H1 (cell line): ENCODE measurements at regions not wholly inside any gene's neighbourhood (a gene's known extent, or its start where the extent isn't known, plus 50 kb on each side); places are given as distances from the start of the nearest gene placed in this dataset.
A peak's percentile ranks its signal among the peaks of the same experiment; 100 is the strongest.

Source experiments
- CTCF ChIA-PET: fragments of 300-600 bp; sonication (Branson Sonifier 250); formaldehyde crosslinking; loops from one replicate; lab custom pipeline; 2021; ENCODE audit not compliant: partially characterized antibody; lab: Charles Lee
- POLR2A ChIA-PET: fragments of 300-600 bp; sonication (Branson Sonifier 250); formaldehyde crosslinking; loops from one replicate; lab custom pipeline; 2021; ENCODE audit warnings: inconsistent platforms; ENCODE audit not compliant: partially characterized antibody; lab: Charles Lee
- DNase-seq, 2 experiments: peaks; one replicate each; pipeline versions ENCODE4 v3.0.0 to v3.0.0-alpha.2; 2010 to 2022; ENCODE audit warnings: low spot score in 2 of 2, low read depth in 1 of 2, mixed read lengths in 1 of 2
- FAIRE-seq: peaks from 2 replicates; lab custom pipeline; 2011; peaks lifted over from hg19 to GRCh38; lab: Jason Lieb, UNC
- H2AFZ ChIP-seq: 2 replicates; pipeline ENCODE4 v1.8.1; 2012; ENCODE audit warnings: low read length, inconsistent platforms
- H2AK5ac ChIP-seq: 2 replicates; pipeline ENCODE4 v1.6.1; 2013; ENCODE audit warnings: low read depth, low read length
- H2BK120ac ChIP-seq: replicated peaks from 2 replicates; pipeline ENCODE3; 2013; ENCODE audit warnings: low read depth, low read length, inconsistent platforms
- H2BK12ac ChIP-seq: 2 replicates; pipeline ENCODE4 v1.6.1; 2013; ENCODE audit warnings: low read depth, low read length
- H2BK15ac ChIP-seq: 2 replicates; pipeline ENCODE4 v1.6.1; 2013; ENCODE audit warnings: low read length
- H2BK20ac ChIP-seq: 2 replicates; pipeline ENCODE4 v1.6.1; 2013; ENCODE audit warnings: low read length
- H2BK5ac ChIP-seq: 2 replicates; pipeline ENCODE4 v1.6.1; 2013; ENCODE audit warnings: low read depth, low read length
- H3K14ac ChIP-seq: 2 replicates; pipeline ENCODE4 v1.6.1; 2013; ENCODE audit warnings: inconsistent platforms; ENCODE audit not compliant: insufficient read length
- H3K18ac ChIP-seq: 2 replicates; pipeline ENCODE4 v1.6.1; 2013; ENCODE audit warnings: low read length; ENCODE audit errors: extremely low read depth
- H3K23ac ChIP-seq: 2 replicates; pipeline ENCODE4 v1.6.1; 2013; ENCODE audit warnings: inconsistent platforms; ENCODE audit not compliant: insufficient read length
- H3K23me2 ChIP-seq: 2 replicates; pipeline ENCODE4 v1.6.1; 2013; ENCODE audit warnings: low read depth, low read length
- H3K27ac ChIP-seq: 2 replicates; pipeline ENCODE4 v1.6.1; 2011; ENCODE audit warnings: low read depth, low read length, inconsistent platforms
- H3K27me3 ChIP-seq, 4 experiments: replicated peaks in 1 of 4; 1 replicate in 1 of 4; 2 replicates in 3 of 4; pipeline versions ENCODE4 v1.6.1 to v1.8.1; 2011 to 2013; ENCODE audit warnings: low read length in 3 of 4, mild to moderate bottlenecking in 3 of 4, inconsistent platforms in 2 of 4, mixed read lengths in 2 of 4, moderate library complexity in 1 of 4; ENCODE audit not compliant: control insufficient read depth in 3 of 4, insufficient read depth in 3 of 4; ENCODE audit errors: extremely low read depth in 1 of 4
- H3K36me3 ChIP-seq, 4 experiments: 2 replicates each; pipeline versions ENCODE4 v1.6.1 to v1.8.1; 2011 to 2013; ENCODE audit warnings: mild to moderate bottlenecking in 4 of 4, low read length in 3 of 4, moderate library complexity in 2 of 4, control low read depth in 1 of 4, inconsistent platforms in 1 of 4; ENCODE audit not compliant: insufficient read depth in 4 of 4, control insufficient read depth in 2 of 4
- H3K4ac ChIP-seq: replicated peaks from 2 replicates; pipeline ENCODE3; 2013; ENCODE audit warnings: low read length, low read depth, mixed read lengths, inconsistent platforms; ENCODE audit not compliant: insufficient read length
- H3K4me1 ChIP-seq, 4 experiments: replicated peaks in 1 of 4; 1 replicate in 1 of 4; 2 replicates in 3 of 4; pipeline versions ENCODE4 v1.6.1 to v1.8.1; 2011 to 2013; ENCODE audit warnings: low read length in 3 of 4, inconsistent platforms in 2 of 4, mixed read lengths in 1 of 4; ENCODE audit not compliant: insufficient read depth in 4 of 4, control insufficient read depth in 3 of 4
- H3K4me2 ChIP-seq, 2 experiments: 2 replicates each; pipeline versions ENCODE4 v1.6.1 to v1.8.1; 2011 to 2013; ENCODE audit warnings: low read depth in 2 of 2, low read length in 2 of 2, control low read depth in 1 of 2, inconsistent platforms in 1 of 2, mild to moderate bottlenecking in 1 of 2; ENCODE audit not compliant: insufficient read depth in 1 of 2
- H3K4me3 ChIP-seq, 4 experiments: fragments of 200-600, 300-600 bp in 1 of 4; sonication (generic), shearing (Covaris generic), sonication (Bioruptor Twin) in 1 of 4; 2 replicates each; pipeline versions ENCODE4 v1.5.1 to v1.8.1; 2011 to 2016; ENCODE audit warnings: low read length in 4 of 4, low read depth in 3 of 4, control low read depth in 2 of 4, inconsistent platforms in 2 of 4, mild to moderate bottlenecking in 2 of 4, mixed read lengths in 1 of 4, moderate library complexity in 1 of 4; ENCODE audit not compliant: insufficient read depth in 2 of 4; ENCODE audit errors: extremely low read depth in 1 of 4
- H3K56ac ChIP-seq: replicated peaks from 2 replicates; pipeline ENCODE3; 2013; ENCODE audit warnings: low read depth, mild to moderate bottlenecking, mixed read lengths, low read length, inconsistent platforms; ENCODE audit not compliant: insufficient read length
- H3K79me1 ChIP-seq: 2 replicates; pipeline ENCODE4 v1.6.1; 2013; ENCODE audit warnings: low read depth, low read length, control low read depth
- H3K79me2 ChIP-seq, 2 experiments: 2 replicates each; pipeline versions ENCODE4 v1.6.1 to v1.8.1; 2012 to 2013; ENCODE audit warnings: low read length in 2 of 2, mild to moderate bottlenecking in 2 of 2, inconsistent platforms in 1 of 2; ENCODE audit not compliant: insufficient read depth in 2 of 2, control insufficient read depth in 1 of 2
- H3K9ac ChIP-seq, 4 experiments: replicated peaks in 1 of 4; 1 replicate in 1 of 4; 2 replicates in 3 of 4; pipeline versions ENCODE4 v1.6.1 to v1.8.1; 2011 to 2013; ENCODE audit warnings: low read depth in 3 of 4, low read length in 3 of 4, control low read depth in 2 of 4, mild to moderate bottlenecking in 2 of 4, moderate library complexity in 2 of 4, inconsistent platforms in 1 of 4; ENCODE audit errors: extremely low read depth in 1 of 4
- H3K9me3 ChIP-seq, 2 experiments: 2 replicates each; pipeline versions ENCODE4 v1.6.1 to v1.8.1; 2012 to 2013; ENCODE audit warnings: mild to moderate bottlenecking in 2 of 2, moderate library complexity in 2 of 2, control low read depth in 1 of 2, inconsistent platforms in 1 of 2, low read depth in 1 of 2, low read length in 1 of 2, mixed read lengths in 1 of 2; ENCODE audit not compliant: insufficient read depth in 2 of 2
- H4K20me1 ChIP-seq, 2 experiments: replicated peaks in 1 of 2; 2 replicates each; pipeline versions ENCODE3 to v1.8.1; 2011 to 2013; ENCODE audit warnings: inconsistent platforms in 2 of 2, low read length in 2 of 2, mild to moderate bottlenecking in 1 of 2; ENCODE audit not compliant: insufficient read depth in 2 of 2, control insufficient read depth in 1 of 2
- H4K5ac ChIP-seq: 2 replicates; pipeline ENCODE4 v1.6.1; 2013; ENCODE audit warnings: low read length, low read depth, mixed read lengths, inconsistent platforms; ENCODE audit not compliant: insufficient read length
- H4K8ac ChIP-seq: 2 replicates; pipeline ENCODE4 v1.8.0; 2013; ENCODE audit warnings: mild to moderate bottlenecking, moderate library complexity, low read length, inconsistent platforms; ENCODE audit not compliant: insufficient read depth; ENCODE audit errors: extremely low read depth
- H4K91ac ChIP-seq: replicated peaks from 2 replicates; pipeline ENCODE3; 2013; ENCODE audit warnings: low read length, mixed read lengths, inconsistent platforms; ENCODE audit not compliant: insufficient read length
- ATF2 ChIP-seq: IDR thresholded peaks from 2 replicates; pipeline ENCODE4 v1.6.1; 2012; ENCODE audit warnings: low read length, inconsistent platforms
- CREB1 ChIP-seq: IDR thresholded peaks from 2 replicates; pipeline ENCODE4 v1.6.1; 2012; ENCODE audit warnings: inconsistent platforms
- HDAC6 ChIP-seq: IDR thresholded peaks from one replicate; pipeline ENCODE4 v1.7.1; 2012; ENCODE audit warnings: low read depth, mild to moderate bottlenecking, inconsistent platforms, low read length, moderate library complexity
- JUND ChIP-seq: IDR thresholded peaks from 2 replicates; pipeline ENCODE4 v1.6.1; 2011; ENCODE audit warnings: mild to moderate bottlenecking, improper control_type of control experiment, low read length
- POU5F1 ChIP-seq: IDR thresholded peaks from 2 replicates; pipeline ENCODE4 v1.6.1; 2011; ENCODE audit warnings: low read depth, mild to moderate bottlenecking, low read length, moderate library complexity
- RFX5 ChIP-seq: IDR thresholded peaks from 2 replicates; pipeline ENCODE4 v1.6.1; 2011; ENCODE audit warnings: low read depth, low read length, improper control_type of control experiment, borderline replicate concordance
- SIN3A ChIP-seq, 2 experiments: IDR thresholded peaks in 1 of 2; conservative IDR thresholded peaks in 1 of 2; 2 replicates each; pipeline ENCODE4 v1.6.1; 2011 to 2012; ENCODE audit warnings: low read length in 2 of 2, improper control_type of control experiment in 1 of 2, low read depth in 1 of 2, mild to moderate bottlenecking in 1 of 2
- SRF ChIP-seq: IDR thresholded peaks from 2 replicates; pipeline ENCODE4 v1.6.1; 2011; ENCODE audit warnings: mild to moderate bottlenecking, low read depth, low read length, moderate library complexity
- TAF7 ChIP-seq: optimal IDR thresholded peaks from 2 replicates; pipeline ENCODE3; 2011; ENCODE audit warnings: low read depth, mild to moderate bottlenecking, inconsistent platforms, low read length, moderate library complexity, borderline replicate concordance
- ZNF274 ChIP-seq: IDR thresholded peaks from 2 replicates; pipeline ENCODE4 v1.7.0; 2012; ENCODE audit warnings: low read length, borderline replicate concordance; ENCODE audit errors: extremely low read depth
- WGBS, 2 experiments: shearing (Covaris generic) in 1 of 2; methylation state at CpG; one replicate each; pipeline versions ENCODE4 v1.1.6 to v1.1.7; 2013 to 2015; ENCODE audit warnings: low lambda C conversion rate in 2 of 2, mixed read lengths in 2 of 2, inconsistent platforms in 1 of 2, low coverage in 1 of 2, missing lambda C conversion rate in 1 of 2; ENCODE audit not compliant: insufficient replicate concordance in 2 of 2, insufficient coverage in 1 of 2, insufficient read length in 1 of 2; ENCODE audit errors: extremely low coverage in 1 of 2, missing lambda C conversion rate in 1 of 2; 5-methylcytosine and 5-hydroxymethylcytosine counted together
- TF ChIP-seq, protein P1 (sequence below): IDR thresholded peaks from 2 replicates; pipeline ENCODE4 v1.6.1; 2012; ENCODE audit warnings: inconsistent platforms

DNA sequence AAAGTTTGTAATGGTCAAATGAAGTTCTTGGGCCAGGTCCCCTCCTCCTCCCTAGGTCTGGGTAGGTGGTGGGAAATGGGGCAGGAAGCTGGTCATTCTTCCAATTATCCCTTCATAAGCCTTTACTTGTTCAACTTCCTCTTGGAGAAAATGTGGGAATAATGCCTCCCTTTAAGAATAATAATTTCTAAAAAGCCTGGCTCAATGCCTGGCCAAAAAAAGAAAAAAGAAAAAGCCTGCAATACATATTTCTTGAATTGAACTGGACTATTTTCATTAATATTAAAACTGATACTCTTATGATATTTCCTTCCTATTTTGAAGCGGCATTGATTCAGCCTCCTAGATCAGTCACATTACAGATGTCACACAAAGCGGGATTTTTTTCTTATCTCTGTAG, 600.9 kb downstream of the CCDC171 start:
- Histone ChIP-seq H3K79me2 (no peaks in the 10 kb centered on the region), H2BK15ac (no peak overlapping the region), H4K91ac (no peak overlapping the region), H3K9ac (no peak overlapping the region), H2BK5ac (no peak overlapping the region), H3K4me2 (0 out of 4 replicates have a peak overlapping the region, but pooled peaks of 1 of the 2 experiments have one; percentile 16), H3K27me3 (peaks cover 0 to 16% (median 6%) of the 10 kb centered on the region in 4 experiments; a peak in 5 of 7 replicates), H3K27ac (no peak overlapping the region), H3K4me3 (no peak overlapping the region), H3K18ac (no peak overlapping the region), H4K5ac (no peak overlapping the region), H4K8ac (no peak overlapping the region), H2AK5ac (no peak overlapping the region), H3K56ac (no peak overlapping the region), H2BK20ac (no peak overlapping the region), H2AFZ (no peak overlapping the region), H3K4ac (no peak overlapping the region), H3K23ac (no peak overlapping the region), H3K36me3 (no peaks in the 10 kb centered on the region), H2BK12ac (no peak overlapping the region), H3K4me1 (peaks cover 0 to 3% (median 1%) of the 10 kb centered on the region in 4 experiments; a peak in 5 of 7 replicates), H4K20me1 (no peaks in the 10 kb centered on the region), H3K79me1 (no peaks in the 10 kb centered on the region), H3K9me3 (no peaks in the 10 kb centered on the region), H3K14ac (no peak overlapping the region), H2BK120ac (no peak overlapping the region), H3K23me2 (no peaks in the 10 kb centered on the region)
- TF ChIP-seq HDAC6 (no peak), ATF2 (no peak), ZNF274 (no peak), RFX5 (no peak), CREB1 (no peak), JUND (no peak), POU5F1 (no peak), SRF (no peak), SIN3A (conservative IDR thresholded peaks at IDR 0.05 in 1 of 2, IDR thresholded peaks at IDR 0.05 in 1 of 2; ENCODE audit: low read depth in 1 of 2, low read length in 2 of 2) (no peak), TAF7 (no peak)
- TF ChIP-seq, protein P1, sequence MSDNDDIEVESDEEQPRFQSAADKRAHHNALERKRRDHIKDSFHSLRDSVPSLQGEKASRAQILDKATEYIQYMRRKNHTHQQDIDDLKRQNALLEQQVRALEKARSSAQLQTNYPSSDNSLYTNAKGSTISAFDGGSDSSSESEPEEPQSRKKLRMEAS: no peak
- no peak for DNase-seq
- ChIA-PET POLR2A (no interaction called here), CTCF (interaction anchor here (0.6 to 3.3 kb wide), 14 partner anchors 8 to 1714 kb away, joined by 3 to 15 read pairs (median 5); no protein-coding TSS in a partner anchor)
- WGBS, 2 experiments: 86% methylated on average over 2 of the region's 2 CpGs; no CpG with 5 or more reads in 1 of the 2 experiments
- no peak for FAIRE-seq
